Inflammatory macrophage (primary cell): ENCODE measurements at regions not wholly inside any gene's neighbourhood (a gene's known extent, or its start where the extent isn't known, plus 50 kb on each side); places are given as distances from the start of the nearest gene placed in this dataset.
"Not testable (repeated sequence)": the region's sequence is repeated elsewhere in the genome, so short reads cannot be mapped to it uniquely, and the experiment has no call there.

Source experiments
- DNase-seq, 2 donors: peaks; one replicate each; pipeline ENCODE4 v3.0.0-alpha.2; 2020 to 2022

DNA sequence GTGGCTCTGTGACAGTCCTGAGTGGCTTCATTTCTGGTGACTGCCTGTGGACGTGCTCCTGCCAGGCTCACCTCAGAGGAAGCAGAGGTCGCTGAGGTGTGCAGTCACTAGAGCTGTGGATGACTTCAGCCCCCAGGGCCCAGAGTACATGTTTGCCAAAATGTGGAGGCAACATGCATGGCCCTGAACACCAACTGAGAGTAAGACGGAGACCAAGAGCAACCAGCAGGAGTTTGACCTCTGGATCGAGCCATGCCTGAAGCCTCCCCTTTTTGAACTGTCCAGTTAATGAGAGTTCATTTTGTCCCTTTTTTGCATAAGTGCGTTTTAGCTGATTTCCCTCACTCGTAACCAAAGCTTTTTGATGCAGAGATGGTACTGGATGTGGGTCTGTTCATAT, 184.9 kb downstream of the RTP5 start:
- DNase-seq = no peak

GRCh38 chr2:242054881-242055801, 185.6 kb downstream of the RTP5 start:
- no peak for DNase-seq

- DNase-seq = no peak
These were observed 186.5 kb downstream of the RTP5 start for GRCh38 chr2:242056026-242056425.

GRCh38 chr2:242056785-242057184, 187.3 kb downstream of the RTP5 start:
- DNase-seq = no peak

DNA sequence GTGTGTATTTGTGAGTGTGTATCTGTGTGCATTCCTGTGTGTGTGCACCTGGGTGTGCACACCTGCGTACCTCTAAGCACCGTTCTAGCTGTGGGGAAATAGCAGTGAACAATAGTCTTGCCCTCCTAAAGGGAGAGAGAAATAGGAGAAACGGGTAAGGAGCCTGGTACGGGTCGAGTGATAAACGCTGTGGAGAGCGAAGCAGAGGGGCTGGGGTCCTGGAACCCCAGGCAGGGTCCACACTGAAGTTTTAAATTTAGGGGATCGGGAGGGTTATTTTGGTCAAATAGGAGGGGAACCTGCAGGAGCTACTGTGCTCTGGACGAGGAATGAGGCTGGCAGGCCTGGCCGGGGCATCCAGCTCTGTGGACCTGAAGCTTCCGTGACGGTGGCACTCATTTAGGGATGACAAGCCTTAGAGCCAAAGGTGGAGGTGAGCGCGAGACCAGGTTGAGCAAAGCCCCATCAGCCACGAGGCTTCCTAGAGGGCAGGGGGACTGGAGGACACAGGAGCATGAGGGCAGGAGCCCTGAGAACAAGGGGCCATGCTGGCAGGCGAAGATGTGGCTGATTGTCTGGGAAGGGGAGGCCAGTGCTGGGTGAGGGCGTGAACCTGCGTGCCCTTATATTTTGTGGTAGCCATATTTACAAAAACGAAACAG, 188.0 kb downstream of the RTP5 start:
- DNase-seq = no peak

GRCh38 chr2:242058116-242058680, 188.7 kb downstream of the RTP5 start:
- DNase-seq = no peak

- no peak for DNase-seq
These were observed 190.0 kb downstream of the RTP5 start for GRCh38 chr2:242059566-242059965.

DNA sequence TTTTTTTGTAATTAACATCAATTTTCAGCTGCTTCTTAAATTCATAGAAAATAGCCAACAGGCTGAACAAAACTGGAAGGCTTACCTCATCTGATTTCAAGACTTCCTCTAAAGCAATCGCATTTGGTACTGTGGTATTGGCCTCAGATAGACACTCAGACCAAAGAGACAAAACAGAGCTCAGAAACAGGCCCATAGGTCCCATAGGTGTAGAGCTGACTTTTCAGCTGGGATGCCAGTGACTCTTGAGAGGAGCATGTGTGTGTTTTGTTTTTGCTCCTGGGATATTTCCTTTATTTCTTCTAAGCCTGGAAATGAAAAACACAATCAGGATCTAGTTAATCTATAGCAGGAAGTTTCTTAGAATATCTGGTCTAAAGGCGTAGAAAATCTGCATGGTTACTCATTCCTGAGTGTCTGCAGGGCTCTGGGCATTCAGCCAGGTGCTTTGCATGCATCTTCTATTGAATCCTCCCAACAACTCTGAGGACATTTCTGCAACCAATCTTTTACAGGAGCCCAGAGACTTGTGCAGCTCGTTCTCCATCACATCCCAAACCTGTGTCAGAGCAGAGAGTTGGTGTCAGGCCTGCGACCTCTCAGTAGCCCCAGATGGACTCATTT, 190.8 kb downstream of the RTP5 start:
- no peak for DNase-seq

DNA sequence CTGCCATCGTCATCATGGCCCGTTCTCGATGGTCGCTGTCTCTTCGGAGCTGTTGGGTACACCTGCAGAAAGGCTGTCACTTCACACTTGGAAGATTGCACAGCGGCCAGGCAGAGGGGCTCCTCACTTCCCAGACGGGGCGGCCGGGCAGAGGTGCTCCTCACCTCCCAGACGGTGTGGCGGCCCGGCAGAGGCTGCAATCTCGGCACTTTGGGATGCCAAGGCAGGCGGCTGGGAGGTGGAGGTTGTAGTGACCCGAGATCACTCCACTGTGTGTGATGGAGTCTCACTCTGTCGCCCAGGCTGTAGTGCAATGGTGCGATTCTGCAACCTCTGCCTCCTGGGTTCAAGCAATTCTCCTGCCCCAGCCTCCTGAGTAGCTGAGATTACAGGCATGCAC, 192.4 kb downstream of the RTP5 start:
- DNase-seq = not testable (repeated sequence)

- DNase-seq = no peak
These were observed 193.9 kb downstream of the RTP5 start for GRCh38 chr2:242063436-242063835.

GRCh38 chr2:242063850-242064249, 194.3 kb downstream of the RTP5 start:
- DNase-seq = no peak

- DNase-seq = no peak
These were observed 195.1 kb downstream of the RTP5 start for GRCh38 chr2:242064364-242065250.

DNA sequence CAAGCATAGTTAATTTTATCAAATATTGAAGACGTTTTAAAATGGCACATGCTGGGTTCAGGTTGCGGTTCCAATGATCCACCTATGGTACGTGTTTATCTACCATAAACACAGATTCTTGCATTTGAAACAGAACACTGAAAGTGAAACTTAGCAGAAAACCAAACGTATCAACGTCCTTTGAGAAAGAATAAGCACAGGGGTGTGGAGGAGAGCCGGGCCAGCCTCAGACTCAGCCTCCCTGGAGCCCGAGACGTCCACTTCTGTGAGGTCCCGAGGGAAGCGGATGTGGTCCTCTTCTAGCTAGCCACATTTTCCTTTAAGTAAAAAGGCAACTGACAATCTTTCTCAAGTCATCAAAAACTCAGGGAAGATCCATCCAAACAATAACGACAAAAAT, 195.9 kb downstream of the RTP5 start:
- DNase-seq = no peak

DNA sequence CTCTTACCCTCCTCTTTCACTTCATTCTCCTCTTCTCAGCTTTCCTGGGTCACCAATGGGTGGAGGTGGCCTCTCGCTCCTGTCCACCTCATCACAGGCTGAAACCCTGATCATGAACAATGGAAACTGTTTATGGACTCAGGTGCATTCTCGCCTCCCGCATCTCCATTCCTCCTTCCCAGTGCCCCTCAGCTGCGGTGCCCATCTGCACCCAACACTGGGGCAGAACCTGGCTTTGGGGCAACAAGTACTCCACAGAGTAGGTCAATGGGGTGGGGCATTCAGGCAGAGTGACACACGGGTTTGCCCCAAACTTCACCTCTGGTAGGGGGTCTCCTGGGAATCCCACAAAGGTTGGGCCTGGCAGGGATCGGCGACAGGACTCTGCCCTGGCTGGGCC, 199.5 kb downstream of the RTP5 start:
- DNase-seq = no peak

DNA sequence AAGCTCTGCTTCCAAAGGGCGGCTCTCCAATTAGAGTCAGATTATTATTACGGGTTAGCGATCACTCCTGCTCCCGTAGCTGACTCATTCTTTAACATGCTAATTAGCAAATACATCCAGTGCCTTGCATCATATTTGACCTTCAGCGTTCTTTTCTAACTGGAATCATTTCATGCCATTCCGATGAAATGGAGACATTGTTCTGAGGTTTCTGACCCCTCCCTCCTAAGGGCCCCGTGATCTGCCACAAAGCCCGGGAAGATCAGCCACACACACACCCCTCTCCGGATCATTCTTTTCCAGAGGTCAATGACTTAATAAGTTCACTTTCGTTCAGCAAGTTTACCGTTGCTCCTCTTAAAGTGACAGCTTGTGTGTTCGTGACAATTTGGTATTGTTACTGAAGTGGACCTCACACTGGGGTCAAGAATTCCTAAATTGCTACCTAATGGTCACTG, 200.4 kb downstream of the RTP5 start:
- not testable (repeated sequence) for DNase-seq

GRCh38 chr2:242070726-242071125, 201.2 kb downstream of the RTP5 start:
- not testable (repeated sequence) for DNase-seq

- peak in 1 of 2 donors; percentile 52 for DNase-seq
These were observed 201.8 kb downstream of the RTP5 start for GRCh38 chr2:242071377-242071776.

- DNase-seq = not testable (repeated sequence)
These were observed 202.4 kb downstream of the RTP5 start for GRCh38 chr2:242071936-242072335.

- no peak for DNase-seq
These were observed 205.6 kb downstream of the RTP5 start for GRCh38 chr2:242075168-242075567.

DNA sequence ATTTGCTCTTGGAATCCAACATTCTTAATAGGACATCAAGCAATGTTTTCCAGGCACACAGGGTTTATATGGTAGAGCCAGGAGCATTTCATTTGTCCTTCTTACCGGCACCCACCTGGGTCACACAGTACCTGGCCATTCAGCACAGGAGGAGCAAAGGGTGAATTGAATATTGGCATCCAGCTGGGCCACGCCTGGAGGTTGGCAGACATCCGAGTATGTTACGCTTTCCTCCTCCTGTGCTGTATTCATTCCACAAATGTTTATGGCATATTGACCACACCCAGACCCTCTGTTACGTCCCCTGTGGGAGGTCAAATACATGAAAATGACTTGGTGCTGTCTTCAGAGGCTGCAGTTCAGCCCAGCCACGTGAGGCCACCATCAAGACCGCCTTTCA, 206.2 kb downstream of the RTP5 start:
- no peak for DNase-seq

DNA sequence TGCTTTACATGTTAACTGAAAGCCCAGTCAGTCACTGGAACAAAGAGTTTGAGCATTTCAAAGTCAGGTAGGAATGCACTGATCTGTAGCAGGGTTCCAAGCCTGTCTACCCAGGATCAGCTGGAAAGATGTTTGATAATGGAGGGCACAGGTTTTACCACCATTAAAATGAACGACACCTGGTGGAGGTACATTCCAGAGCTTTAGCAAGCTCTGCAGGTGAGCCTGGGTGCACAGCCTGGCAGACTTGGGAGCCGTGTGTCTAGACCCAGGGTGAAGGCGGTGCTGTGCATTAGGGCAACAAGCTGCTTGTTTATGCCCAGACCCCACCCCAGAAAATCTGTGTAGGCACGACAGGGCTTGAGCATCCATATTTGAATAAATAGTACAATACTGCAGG, 206.7 kb downstream of the RTP5 start:
- not testable (repeated sequence) for DNase-seq

DNA sequence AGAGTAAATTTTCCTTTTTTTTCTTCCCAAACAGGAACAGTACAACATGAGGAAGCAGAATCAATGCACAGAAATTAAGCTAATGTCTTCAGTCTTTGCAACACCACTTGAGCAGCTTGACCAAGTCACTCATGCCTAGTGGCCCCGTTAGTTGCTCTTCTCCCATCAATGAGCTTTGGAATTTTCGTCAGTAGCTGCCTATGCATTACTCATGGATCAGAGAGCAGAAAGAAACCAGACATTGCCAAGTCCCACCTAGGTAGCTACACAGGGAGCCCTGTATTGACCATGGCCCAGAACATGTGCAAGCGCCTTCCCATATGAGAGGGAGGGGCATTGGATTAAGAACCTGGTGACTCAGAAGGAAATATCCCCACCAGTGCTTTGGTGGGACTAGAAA, 208.9 kb downstream of the RTP5 start:
- not testable (repeated sequence) for DNase-seq
